ENCODE measurements at regions not wholly inside any gene's neighbourhood (a gene's known extent, or its start where the extent isn't known, plus 50 kb on each side); places are given as distances from the start of the nearest gene placed in this dataset.

DNA sequence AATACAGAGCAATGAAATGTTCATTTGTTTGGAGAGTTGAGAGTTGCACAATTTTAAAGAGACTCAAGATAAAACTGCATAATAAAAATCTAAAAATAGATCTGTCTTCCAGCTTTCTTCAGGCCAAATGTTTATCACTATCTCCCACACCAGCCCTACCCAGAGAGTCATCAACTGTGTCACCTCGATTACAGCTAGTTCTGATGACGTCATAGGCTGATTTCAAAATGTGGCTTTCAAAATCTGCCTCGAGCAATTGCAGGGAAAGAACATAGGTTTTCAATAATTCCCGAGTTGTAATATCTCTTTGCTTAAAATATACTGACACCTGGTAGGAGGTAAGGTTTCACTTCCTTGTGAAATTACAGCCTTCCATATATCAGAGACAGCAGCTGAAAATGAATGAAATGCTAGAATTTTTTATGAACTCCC, 677.6 kb upstream of the ID2 start:
- H4K20me1 ChIP-seq (ENCODE audit: control insufficient read depth, insufficient read depth, insufficient read length), result no peaks in the 10 kb centered on the region
- no peak overlapping the region for H2AK5ac ChIP-seq (ENCODE audit: insufficient read length, low read length)
- no peak overlapping the region for H3K14ac ChIP-seq (ENCODE audit: insufficient read depth, low read length)
- no peak overlapping the region for H3K4ac ChIP-seq (ENCODE audit: low read depth, low read length)
- H3K4me1 Mint-ChIP-seq, result peaks cover 3 to 6% of the 10 kb centered on the region in 2 experiments; a peak in 2 of 4 replicates
- no peak for DNase-seq
- no peaks in the 10 kb centered on the region for H3K9me3 ChIP-seq (ENCODE audit: control insufficient read depth, low read depth, low read length)
- H3K79me1 ChIP-seq (ENCODE audit: insufficient read depth, low read depth, low read length, poor library complexity, severe bottlenecking), result no peaks in the 10 kb centered on the region
- no peak overlapping the region for H2BK120ac ChIP-seq (ENCODE audit: low read depth, low read length, poor library complexity, severe bottlenecking)
- no peak overlapping the region for H2BK20ac ChIP-seq (ENCODE audit: low read depth, low read length, poor library complexity, severe bottlenecking)
- no peaks in the 10 kb centered on the region for H3K23me2 ChIP-seq (ENCODE audit: insufficient read length, low read depth, low read length, poor library complexity, severe bottlenecking)
- H4K91ac ChIP-seq (ENCODE audit: insufficient read length, low read depth, low read length), result no peak overlapping the region
- no peak overlapping the region for H3K4me3 Mint-ChIP-seq
- no peak overlapping the region for H3T11ph ChIP-seq (ENCODE audit: low read length)
- TF ChIP-seq, protein P1, sequence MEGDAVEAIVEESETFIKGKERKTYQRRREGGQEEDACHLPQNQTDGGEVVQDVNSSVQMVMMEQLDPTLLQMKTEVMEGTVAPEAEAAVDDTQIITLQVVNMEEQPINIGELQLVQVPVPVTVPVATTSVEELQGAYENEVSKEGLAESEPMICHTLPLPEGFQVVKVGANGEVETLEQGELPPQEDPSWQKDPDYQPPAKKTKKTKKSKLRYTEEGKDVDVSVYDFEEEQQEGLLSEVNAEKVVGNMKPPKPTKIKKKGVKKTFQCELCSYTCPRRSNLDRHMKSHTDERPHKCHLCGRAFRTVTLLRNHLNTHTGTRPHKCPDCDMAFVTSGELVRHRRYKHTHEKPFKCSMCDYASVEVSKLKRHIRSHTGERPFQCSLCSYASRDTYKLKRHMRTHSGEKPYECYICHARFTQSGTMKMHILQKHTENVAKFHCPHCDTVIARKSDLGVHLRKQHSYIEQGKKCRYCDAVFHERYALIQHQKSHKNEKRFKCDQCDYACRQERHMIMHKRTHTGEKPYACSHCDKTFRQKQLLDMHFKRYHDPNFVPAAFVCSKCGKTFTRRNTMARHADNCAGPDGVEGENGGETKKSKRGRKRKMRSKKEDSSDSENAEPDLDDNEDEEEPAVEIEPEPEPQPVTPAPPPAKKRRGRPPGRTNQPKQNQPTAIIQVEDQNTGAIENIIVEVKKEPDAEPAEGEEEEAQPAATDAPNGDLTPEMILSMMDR (conservative IDR thresholded peaks at IDR 0.05), result no peak
- H3K18ac ChIP-seq (ENCODE audit: insufficient read length, low read depth, low read length), result no peak overlapping the region
- no peaks in the 10 kb centered on the region for H3K27me3 ChIP-seq (ENCODE audit: insufficient read depth, low read length)
- H4K8ac ChIP-seq (replicated peaks; ENCODE audit: insufficient read length, low read depth, low read length), result no peak overlapping the region
- H3K56ac ChIP-seq (ENCODE audit: insufficient read length, low read depth, low read length), result no peak overlapping the region
- no peak overlapping the region for H2AFZ ChIP-seq (ENCODE audit: low read length)
- no peaks in the 10 kb centered on the region; the same call in 1 of the 2 replicates for H3K27me3 Mint-ChIP-seq (ENCODE audit: low read depth)
- no peaks in the 10 kb centered on the region for H3K79me2 ChIP-seq (ENCODE audit: insufficient read depth, low read length)
- H4K5ac ChIP-seq (ENCODE audit: insufficient read length, low read depth, low read length), result no peak overlapping the region
- no peak overlapping the region for H3K23ac ChIP-seq (ENCODE audit: insufficient read length, low read depth, low read length)
- H3K27ac Mint-ChIP-seq, result no peak overlapping the region
- H3K4me2 ChIP-seq (ENCODE audit: insufficient read depth, insufficient read length, low read length), result no peak overlapping the region
- H3K27ac ChIP-seq (ENCODE audit: insufficient read length, low read depth, low read length), result no peak overlapping the region
- H2BK5ac ChIP-seq (ENCODE audit: insufficient read length, low read length), result no peak overlapping the region
- H3K9ac ChIP-seq (ENCODE audit: extremely low read depth, insufficient read length, low read length), result no peak overlapping the region
- H2BK15ac ChIP-seq (ENCODE audit: low read depth, low read length), result no peak overlapping the region
- WGBS (ENCODE audit: extremely low coverage, insufficient read length, low lambda C conversion rate), result no CpG with 5 or more reads among the region's 4 CpGs
- H3K36me3 Mint-ChIP-seq (ENCODE audit: insufficient read depth in 1 of 3, low read depth in 3 of 3), result peaks cover 0 to 5% (median 0%) of the 10 kb centered on the region in 3 experiments; a peak in 3 of 7 replicates
- H2BK12ac ChIP-seq (ENCODE audit: insufficient read length, low read depth, low read length), result no peak overlapping the region
- no peaks in the 10 kb centered on the region; a peak in 1 of 5 replicates for H3K9me3 Mint-ChIP-seq
- H3K4me1 ChIP-seq (ENCODE audit: insufficient read depth, low read length), result no peaks in the 10 kb centered on the region; the same call in 1 of the 2 replicates

Measured in H9 (cell line).